ENCODE measurements at regions not wholly inside any gene's neighbourhood (a gene's known extent, or its start where the extent isn't known, plus 50 kb on each side); places are given as distances from the start of the nearest gene placed in this dataset.

- no peaks in the 10 kb centered on the region for H4K20me1 ChIP-seq (ENCODE audit: insufficient read depth)
- H3K36me3 ChIP-seq (ENCODE audit: insufficient read depth): no peaks in the 10 kb centered on the region
- TF ChIP-seq, protein P1, sequence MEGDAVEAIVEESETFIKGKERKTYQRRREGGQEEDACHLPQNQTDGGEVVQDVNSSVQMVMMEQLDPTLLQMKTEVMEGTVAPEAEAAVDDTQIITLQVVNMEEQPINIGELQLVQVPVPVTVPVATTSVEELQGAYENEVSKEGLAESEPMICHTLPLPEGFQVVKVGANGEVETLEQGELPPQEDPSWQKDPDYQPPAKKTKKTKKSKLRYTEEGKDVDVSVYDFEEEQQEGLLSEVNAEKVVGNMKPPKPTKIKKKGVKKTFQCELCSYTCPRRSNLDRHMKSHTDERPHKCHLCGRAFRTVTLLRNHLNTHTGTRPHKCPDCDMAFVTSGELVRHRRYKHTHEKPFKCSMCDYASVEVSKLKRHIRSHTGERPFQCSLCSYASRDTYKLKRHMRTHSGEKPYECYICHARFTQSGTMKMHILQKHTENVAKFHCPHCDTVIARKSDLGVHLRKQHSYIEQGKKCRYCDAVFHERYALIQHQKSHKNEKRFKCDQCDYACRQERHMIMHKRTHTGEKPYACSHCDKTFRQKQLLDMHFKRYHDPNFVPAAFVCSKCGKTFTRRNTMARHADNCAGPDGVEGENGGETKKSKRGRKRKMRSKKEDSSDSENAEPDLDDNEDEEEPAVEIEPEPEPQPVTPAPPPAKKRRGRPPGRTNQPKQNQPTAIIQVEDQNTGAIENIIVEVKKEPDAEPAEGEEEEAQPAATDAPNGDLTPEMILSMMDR (conservative IDR thresholded peaks at IDR 0.05; ENCODE audit: low read depth, low read length): peak; percentile 75
- H3K27ac ChIP-seq: no peak overlapping the region
- no peak overlapping the region for H3K4me3 ChIP-seq (IDR thresholded peaks at IDR 0.05; ENCODE audit: insufficient read depth, low read depth, low read length)
- H3K4me2 ChIP-seq: no peak overlapping the region
- no peak overlapping the region for H2AFZ ChIP-seq (ENCODE audit: low read depth)
- no peaks in the 10 kb centered on the region for H3K27me3 ChIP-seq (ENCODE audit: insufficient read depth, low read depth)
- no peaks in the 10 kb centered on the region for H3K79me2 ChIP-seq (ENCODE audit: insufficient read depth, low read depth)
- H3K4me1 ChIP-seq (ENCODE audit: low read depth, poor library complexity, severe bottlenecking): no peaks in the 10 kb centered on the region
- no peak overlapping the region for H3K9ac ChIP-seq
Measured at GRCh38 chr14:81990312-81990761, 456.7 kb upstream of the SEL1L start.

DNA sequence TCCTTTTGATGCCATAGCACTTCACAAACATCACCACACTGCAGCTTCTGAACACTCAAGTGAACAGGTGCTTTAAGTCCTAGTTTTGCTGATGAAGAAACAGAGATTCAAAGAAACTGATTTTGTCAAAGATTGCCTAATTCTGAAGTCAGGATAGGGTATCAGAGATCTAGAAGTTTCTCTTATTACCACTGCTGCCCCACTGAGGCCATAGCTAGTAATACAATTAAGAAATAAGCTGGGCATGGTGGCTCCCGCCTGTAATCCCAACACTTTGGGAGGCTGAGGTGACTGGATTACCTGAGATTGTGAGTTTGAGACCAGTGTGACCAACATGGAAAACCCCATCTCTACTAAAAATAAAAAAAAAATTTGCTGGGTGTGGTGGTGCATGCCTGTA, 458.3 kb upstream of the SEL1L start:
- TF ChIP-seq, protein P1 (conservative IDR thresholded peaks at IDR 0.05; ENCODE audit: low read depth, low read length): peak; percentile 33
- Histone ChIP-seq H4K20me1 (ENCODE audit: insufficient read depth) (no peaks in the 10 kb centered on the region), H3K27me3 (ENCODE audit: insufficient read depth, low read depth) (no peaks in the 10 kb centered on the region), H3K27ac (no peak overlapping the region), H3K4me2 (no peak overlapping the region), H3K4me3 (IDR thresholded peaks at IDR 0.05; ENCODE audit: insufficient read depth, low read depth, low read length) (no peak overlapping the region), H3K9ac (no peak overlapping the region), H3K79me2 (ENCODE audit: insufficient read depth, low read depth) (no peaks in the 10 kb centered on the region), H2AFZ (ENCODE audit: low read depth) (no peak overlapping the region), H3K4me1 (ENCODE audit: low read depth, poor library complexity, severe bottlenecking) (no peaks in the 10 kb centered on the region), H3K36me3 (ENCODE audit: insufficient read depth) (no peaks in the 10 kb centered on the region)

DNA sequence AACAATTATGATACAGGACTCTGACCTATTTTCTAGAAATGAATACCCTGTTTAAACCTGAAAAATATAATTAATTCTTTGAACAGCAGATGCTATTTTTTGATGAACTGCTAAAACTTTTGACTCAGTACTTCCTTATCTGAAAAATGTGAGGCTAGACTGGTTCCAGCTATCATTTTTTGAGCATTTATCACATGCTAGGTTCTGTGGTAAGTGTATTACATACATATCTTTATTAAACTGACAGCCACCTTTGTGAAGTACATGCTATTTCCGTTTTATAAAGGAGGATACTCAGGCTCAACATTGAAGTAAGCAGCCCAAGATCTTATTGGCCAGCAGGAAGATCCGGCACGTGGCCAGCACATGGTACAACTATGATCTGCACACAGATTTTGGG, 459.8 kb upstream of the SEL1L start:
- Histone ChIP-seq H3K27ac (no peak overlapping the region), H2AFZ (ENCODE audit: low read depth) (no peak overlapping the region), H3K4me2 (no peak overlapping the region), H3K79me2 (ENCODE audit: insufficient read depth, low read depth) (no peaks in the 10 kb centered on the region), H3K4me1 (ENCODE audit: low read depth, poor library complexity, severe bottlenecking) (no peaks in the 10 kb centered on the region), H3K9ac (no peak overlapping the region), H3K4me3 (IDR thresholded peaks at IDR 0.05; ENCODE audit: insufficient read depth, low read depth, low read length) (no peak overlapping the region), H3K27me3 (ENCODE audit: insufficient read depth, low read depth) (no peaks in the 10 kb centered on the region), H3K36me3 (ENCODE audit: insufficient read depth) (no peaks in the 10 kb centered on the region), H4K20me1 (ENCODE audit: insufficient read depth) (no peaks in the 10 kb centered on the region)
- TF ChIP-seq, protein P1 (conservative IDR thresholded peaks at IDR 0.05; ENCODE audit: low read depth, low read length): no peak

DNA sequence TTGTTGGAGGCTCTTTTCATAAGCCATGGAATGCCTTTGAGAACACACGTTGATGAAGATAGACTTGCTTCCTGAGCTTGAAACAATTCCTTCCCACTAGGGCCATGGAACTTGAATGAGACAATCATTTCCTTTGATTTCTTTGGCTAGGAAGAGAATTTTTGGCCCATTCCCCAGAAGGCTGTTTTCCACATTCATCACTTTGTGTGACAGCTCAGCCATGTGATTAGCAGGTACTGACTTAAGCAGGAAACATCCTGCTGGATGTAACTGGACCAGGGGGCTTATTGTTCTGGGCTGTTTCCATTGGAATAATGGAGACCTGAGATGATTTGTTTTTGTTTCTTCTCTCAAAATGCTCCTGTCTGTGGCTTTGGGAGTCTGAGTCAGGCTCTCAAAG, 469.8 kb upstream of the SEL1L start:
- Histone ChIP-seq H4K20me1 (ENCODE audit: insufficient read depth) (no peaks in the 10 kb centered on the region), H2AFZ (ENCODE audit: low read depth) (no peak overlapping the region), H3K4me2 (no peak overlapping the region), H3K9ac (no peak overlapping the region), H3K4me1 (ENCODE audit: low read depth, poor library complexity, severe bottlenecking) (no peaks in the 10 kb centered on the region), H3K27me3 (ENCODE audit: insufficient read depth, low read depth) (no peaks in the 10 kb centered on the region), H3K4me3 (IDR thresholded peaks at IDR 0.05; ENCODE audit: insufficient read depth, low read depth, low read length) (no peak overlapping the region), H3K36me3 (ENCODE audit: insufficient read depth) (no peaks in the 10 kb centered on the region), H3K27ac (no peak overlapping the region), H3K79me2 (ENCODE audit: insufficient read depth, low read depth) (no peaks in the 10 kb centered on the region)
- TF ChIP-seq, protein P1 (conservative IDR thresholded peaks at IDR 0.05; ENCODE audit: low read depth, low read length): no peak
